Mammary epithelial cell (primary cell): ENCODE measurements at regions not wholly inside any gene's neighbourhood (a gene's known extent, or its start where the extent isn't known, plus 50 kb on each side); places are given as distances from the start of the nearest gene placed in this dataset.

Experiments
- EZH2 ChIP-seq: IDR thresholded peaks from 2 replicates; pipeline ENCODE4 v1.6.1; 2012; ENCODE audit warnings: low read length, inconsistent platforms, borderline replicate concordance
- TF ChIP-seq, protein P1 (sequence below), 2 donors: IDR thresholded peaks in 1 of 2; conservative IDR thresholded peaks in 1 of 2; 2 replicates each; pipeline ENCODE4 v1.5.1; 2011 to 2012; ENCODE audit warnings: inconsistent platforms in 2 of 2, low read length in 2 of 2, mild to moderate bottlenecking in 2 of 2, control low read depth in 1 of 2, low read depth in 1 of 2; ENCODE audit not compliant: insufficient read depth in 1 of 2; ENCODE audit errors: extremely low read depth in 1 of 2

DNA sequence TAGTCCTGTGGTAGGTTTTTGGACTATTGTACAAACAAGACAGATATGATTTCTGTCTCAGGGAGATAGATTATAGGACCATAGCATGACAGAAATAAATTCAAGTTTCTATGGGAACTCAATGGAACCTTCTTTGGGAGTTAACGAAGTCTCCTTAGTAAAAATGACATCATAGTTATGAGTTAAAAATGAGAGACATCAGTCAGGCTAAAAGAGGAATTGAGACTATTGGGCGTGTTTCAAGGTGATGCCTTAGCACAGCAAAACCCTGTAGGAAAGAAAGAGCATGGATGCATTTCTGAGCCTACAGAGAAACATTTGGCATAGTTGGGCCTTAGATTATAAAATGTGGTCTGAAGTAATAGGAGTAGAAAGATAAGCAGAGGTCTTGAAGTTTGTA lies 1909.1 kb upstream of the PCDH7 start:
- TF ChIP-seq, protein P1, sequence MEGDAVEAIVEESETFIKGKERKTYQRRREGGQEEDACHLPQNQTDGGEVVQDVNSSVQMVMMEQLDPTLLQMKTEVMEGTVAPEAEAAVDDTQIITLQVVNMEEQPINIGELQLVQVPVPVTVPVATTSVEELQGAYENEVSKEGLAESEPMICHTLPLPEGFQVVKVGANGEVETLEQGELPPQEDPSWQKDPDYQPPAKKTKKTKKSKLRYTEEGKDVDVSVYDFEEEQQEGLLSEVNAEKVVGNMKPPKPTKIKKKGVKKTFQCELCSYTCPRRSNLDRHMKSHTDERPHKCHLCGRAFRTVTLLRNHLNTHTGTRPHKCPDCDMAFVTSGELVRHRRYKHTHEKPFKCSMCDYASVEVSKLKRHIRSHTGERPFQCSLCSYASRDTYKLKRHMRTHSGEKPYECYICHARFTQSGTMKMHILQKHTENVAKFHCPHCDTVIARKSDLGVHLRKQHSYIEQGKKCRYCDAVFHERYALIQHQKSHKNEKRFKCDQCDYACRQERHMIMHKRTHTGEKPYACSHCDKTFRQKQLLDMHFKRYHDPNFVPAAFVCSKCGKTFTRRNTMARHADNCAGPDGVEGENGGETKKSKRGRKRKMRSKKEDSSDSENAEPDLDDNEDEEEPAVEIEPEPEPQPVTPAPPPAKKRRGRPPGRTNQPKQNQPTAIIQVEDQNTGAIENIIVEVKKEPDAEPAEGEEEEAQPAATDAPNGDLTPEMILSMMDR (conservative IDR thresholded peaks at IDR 0.05 in 1 of 2, IDR thresholded peaks at IDR 0.05 in 1 of 2; ENCODE audit: extremely low read depth in 1 of 2, insufficient read depth in 1 of 2, low read depth in 1 of 2, low read length in 2 of 2), result no peak
- no peak for TF ChIP-seq EZH2
